CD14-positive monocyte (primary cell): ENCODE measurements at regions not wholly inside any gene's neighbourhood (a gene's known extent, or its start where the extent isn't known, plus 50 kb on each side); places are given as distances from the start of the nearest gene placed in this dataset.

Experiments used
- DNase-seq, 3 donors: peaks; one replicate each; pipeline ENCODE4 v3.0.0-alpha.2; 2011 to 2022
- H2AFZ ChIP-seq: 2 replicates; pipeline ENCODE4 v1.6.0; 2012; ENCODE audit warnings: mild to moderate bottlenecking, low read depth, low read length, inconsistent platforms; ENCODE audit not compliant: insufficient read depth, poor library complexity, severe bottlenecking
- H3K27ac ChIP-seq, 2 donors: 1 replicate in 1 of 2; 2 replicates in 1 of 2; pipeline ENCODE4 v1.5.1; 2012 to 2013; ENCODE audit warnings: low read length in 2 of 2, control low read depth in 1 of 2, inconsistent platforms in 1 of 2, low read depth in 1 of 2, mild to moderate bottlenecking in 1 of 2
- H3K27me3 ChIP-seq, 2 donors: one replicate each; pipeline versions ENCODE4 v1.6.0 to v1.6.1; 2011 to 2013; ENCODE audit warnings: low read length in 2 of 2; ENCODE audit not compliant: control insufficient read depth in 2 of 2, insufficient read depth in 2 of 2
- H3K36me3 ChIP-seq, 2 donors: replicated peaks in 1 of 2; 1 replicate in 1 of 2; 2 replicates in 1 of 2; pipeline versions ENCODE4 v1.5.1 to v1.6.1; 2012 to 2013; ENCODE audit warnings: low read length in 2 of 2, control low read depth in 1 of 2, inconsistent platforms in 1 of 2, mild to moderate bottlenecking in 1 of 2; ENCODE audit not compliant: insufficient read depth in 2 of 2, control insufficient read depth in 1 of 2
- H3K4me1 ChIP-seq, 2 donors: 1 replicate in 1 of 2; 2 replicates in 1 of 2; pipeline versions ENCODE4 v1.5.1 to v1.6.1; 2012 to 2013; ENCODE audit warnings: low read length in 2 of 2, control low read depth in 1 of 2, inconsistent platforms in 1 of 2, mild to moderate bottlenecking in 1 of 2, moderate library complexity in 1 of 2; ENCODE audit not compliant: insufficient read depth in 2 of 2, control insufficient read depth in 1 of 2
- H3K4me2 ChIP-seq: replicated peaks from 2 replicates; pipeline ENCODE3; 2012; ENCODE audit warnings: low read length, moderate library complexity, mild to moderate bottlenecking; ENCODE audit not compliant: poor library complexity, severe bottlenecking; ENCODE audit errors: extremely low read depth
- H3K4me3 ChIP-seq, 3 experiments: fragments of 200-600 bp in 1 of 3; sonication (generic) in 1 of 3; replicated peaks in 1 of 3; 1 replicate in 2 of 3; 2 replicates in 1 of 3; pipeline ENCODE4 v1.5.1; 2011 to 2013; ENCODE audit warnings: low read length in 3 of 3, mild to moderate bottlenecking in 3 of 3, control low read depth in 2 of 3, low read depth in 2 of 3, inconsistent platforms in 1 of 3, moderate library complexity in 1 of 3
- H3K79me2 ChIP-seq: 2 replicates; pipeline ENCODE4 v1.6.0; 2012; ENCODE audit warnings: mild to moderate bottlenecking, control low read depth, inconsistent platforms, low read length, moderate library complexity; ENCODE audit not compliant: insufficient read depth
- H3K9ac ChIP-seq: 2 replicates; pipeline ENCODE4 v1.6.0; 2017; ENCODE audit warnings: low read length, mild to moderate bottlenecking; ENCODE audit not compliant: insufficient read depth, poor library complexity, severe bottlenecking
- H3K9me3 ChIP-seq, 2 donors: replicated peaks in 1 of 2; 1 replicate in 1 of 2; 2 replicates in 1 of 2; pipeline versions ENCODE4 v1.5.1 to v1.6.1; 2012 to 2013; ENCODE audit warnings: low read length in 2 of 2, control low read depth in 1 of 2; ENCODE audit not compliant: control insufficient read depth in 1 of 2, insufficient read depth in 1 of 2
- H4K20me1 ChIP-seq: 2 replicates; pipeline ENCODE4 v1.6.0; 2012; ENCODE audit warnings: mild to moderate bottlenecking, low read length, control low read depth, moderate library complexity; ENCODE audit not compliant: insufficient read depth
- H3K27ac Mint-ChIP-seq, 7 donors: one replicate each; pipeline ENCODE4 v1.8.0; 2020; ENCODE audit warnings: mild to moderate bottlenecking in 7 of 7, mixed read lengths in 7 of 7, moderate library complexity in 6 of 7, inconsistent platforms in 2 of 7
- H3K27me3 Mint-ChIP-seq, 3 donors: one replicate each; pipeline ENCODE4 v1.8.0; 2021 to 2022; ENCODE audit warnings: low read depth in 3 of 3, mild to moderate bottlenecking in 3 of 3, mixed read lengths in 3 of 3, moderate library complexity in 3 of 3, inconsistent platforms in 1 of 3
- H3K36me3 Mint-ChIP-seq, 2 donors: one replicate each; pipeline ENCODE4 v1.8.0; 2020; ENCODE audit warnings: mixed read lengths in 2 of 2, inconsistent platforms in 1 of 2, mild to moderate bottlenecking in 1 of 2
- H3K4me1 Mint-ChIP-seq: one replicate; pipeline ENCODE4 v1.8.0; 2020; ENCODE audit warnings: mild to moderate bottlenecking, mixed read lengths
- H3K4me3 Mint-ChIP-seq, 2 donors: one replicate each; pipeline ENCODE4 v1.8.0; 2020; ENCODE audit warnings: mild to moderate bottlenecking in 2 of 2, mixed read lengths in 2 of 2, moderate library complexity in 1 of 2
- H3K9me3 Mint-ChIP-seq, 7 donors: one replicate each; pipeline ENCODE4 v1.8.0; 2020 to 2022; ENCODE audit warnings: mixed read lengths in 7 of 7, mild to moderate bottlenecking in 6 of 7, moderate library complexity in 6 of 7, inconsistent platforms in 2 of 7
- intact Hi-C, 2 donors: fragments of 100-400 bp; cut with micrococcal nuclease; formaldehyde crosslinking; loops; one replicate each; pipeline versions ENCODE4 v1.15.0 to v1.15.1; 2023
- TF ChIP-seq, protein P1 (sequence below): fragments of 200-600 bp; IDR thresholded peaks from one replicate; pipeline ENCODE4 v1.8.0; 2022; ENCODE audit warnings: antibody characterized with exemption, mild to moderate bottlenecking

DNA sequence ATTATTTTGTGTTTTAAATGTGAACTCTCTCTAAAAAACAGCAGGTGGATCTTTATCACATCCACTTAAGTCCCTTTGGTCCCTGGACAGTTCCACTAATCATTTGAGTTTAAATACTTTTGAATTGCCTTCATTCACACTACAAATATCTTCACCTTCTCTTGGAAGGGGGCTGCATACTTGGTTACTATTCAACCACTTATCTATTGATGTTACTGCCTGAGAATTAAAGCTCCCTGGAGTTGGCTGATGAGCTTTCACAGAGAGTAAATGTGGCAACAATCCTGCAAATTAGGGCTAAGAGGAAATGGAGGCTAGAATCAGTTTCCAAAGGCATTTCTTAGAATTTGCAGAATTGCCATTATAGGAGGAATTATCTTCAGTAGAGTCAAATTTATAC is 180.4 kb downstream of the ST8SIA4 start:
- Mint-ChIP-seq H3K4me3 (no peak overlapping the region), H3K27ac (no peak overlapping the region), H3K27me3 (no peaks in the 10 kb centered on the region), H3K36me3 (no peaks in the 10 kb centered on the region), H3K9me3 (no peaks in the 10 kb centered on the region), H3K4me1 (peaks cover 6% of the 10 kb centered on the region)
- intact Hi-C loops: no loop called here
- H4K20me1 ChIP-seq: no peaks in the 10 kb centered on the region
- no peak overlapping the region for H3K4me3 ChIP-seq
- no peak overlapping the region for H3K9ac ChIP-seq
- H2AFZ ChIP-seq: peak overlapping the region; percentile 38
- H3K36me3 ChIP-seq: no peaks in the 10 kb centered on the region
- H3K4me1 ChIP-seq: no peaks in the 10 kb centered on the region
- H3K27me3 ChIP-seq: no peaks in the 10 kb centered on the region
- DNase-seq: no peak
- H3K9me3 ChIP-seq: no peaks in the 10 kb centered on the region
- H3K4me2 ChIP-seq: no peak overlapping the region
- TF ChIP-seq, protein P1, sequence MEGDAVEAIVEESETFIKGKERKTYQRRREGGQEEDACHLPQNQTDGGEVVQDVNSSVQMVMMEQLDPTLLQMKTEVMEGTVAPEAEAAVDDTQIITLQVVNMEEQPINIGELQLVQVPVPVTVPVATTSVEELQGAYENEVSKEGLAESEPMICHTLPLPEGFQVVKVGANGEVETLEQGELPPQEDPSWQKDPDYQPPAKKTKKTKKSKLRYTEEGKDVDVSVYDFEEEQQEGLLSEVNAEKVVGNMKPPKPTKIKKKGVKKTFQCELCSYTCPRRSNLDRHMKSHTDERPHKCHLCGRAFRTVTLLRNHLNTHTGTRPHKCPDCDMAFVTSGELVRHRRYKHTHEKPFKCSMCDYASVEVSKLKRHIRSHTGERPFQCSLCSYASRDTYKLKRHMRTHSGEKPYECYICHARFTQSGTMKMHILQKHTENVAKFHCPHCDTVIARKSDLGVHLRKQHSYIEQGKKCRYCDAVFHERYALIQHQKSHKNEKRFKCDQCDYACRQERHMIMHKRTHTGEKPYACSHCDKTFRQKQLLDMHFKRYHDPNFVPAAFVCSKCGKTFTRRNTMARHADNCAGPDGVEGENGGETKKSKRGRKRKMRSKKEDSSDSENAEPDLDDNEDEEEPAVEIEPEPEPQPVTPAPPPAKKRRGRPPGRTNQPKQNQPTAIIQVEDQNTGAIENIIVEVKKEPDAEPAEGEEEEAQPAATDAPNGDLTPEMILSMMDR: no peak
- no peaks in the 10 kb centered on the region for H3K79me2 ChIP-seq
- no peak overlapping the region for H3K27ac ChIP-seq

- TF ChIP-seq, protein P1: no peak
Observed at GRCh38 chr5:100723229-100723628, 179.9 kb downstream of the ST8SIA4 start.

More at GRCh38 chr5:100723229-100723628, 179.9 kb downstream of the ST8SIA4 start:
- Mint-ChIP-seq H3K27me3 (no peaks in the 10 kb centered on the region), H3K36me3 (no peaks in the 10 kb centered on the region), H3K27ac (no peak overlapping the region), H3K4me3 (no peak overlapping the region), H3K4me1 (peaks cover 6% of the 10 kb centered on the region), H3K9me3 (no peaks in the 10 kb centered on the region)
- Histone ChIP-seq H3K9me3 (no peaks in the 10 kb centered on the region), H3K4me3 (no peak overlapping the region), H4K20me1 (no peaks in the 10 kb centered on the region), H3K79me2 (no peaks in the 10 kb centered on the region), H3K9ac (no peak overlapping the region), H2AFZ (no peak overlapping the region), H3K27me3 (no peaks in the 10 kb centered on the region), H3K4me1 (no peaks in the 10 kb centered on the region), H3K27ac (no peak overlapping the region), H3K4me2 (no peak overlapping the region), H3K36me3 (no peaks in the 10 kb centered on the region)
- intact Hi-C loops: no loop called here
- no peak for DNase-seq
